PC-9 (cell line): ENCODE measurements at regions not wholly inside any gene's neighbourhood (a gene's known extent, or its start where the extent isn't known, plus 50 kb on each side); places are given as distances from the start of the nearest gene placed in this dataset.

Experiments used
- BruUV-seq: library from RNA; stranded (reverse); fragments of 400-500 nt; replicated peaks from 2 replicates; lab custom pipeline; 2021; lab: Mats Ljungman, UMichigan
- CTCF ChIA-PET: fragments of 300-600 bp; sonication (Branson Sonifier 250); formaldehyde crosslinking; loops from one replicate; lab custom pipeline; 2022; ENCODE audit warnings: antibody characterized with exemption; lab: Charles Lee
- POLR2A ChIA-PET: fragments of 300-600 bp; sonication (Branson Sonifier 250); formaldehyde crosslinking; loops from one replicate; lab custom pipeline; 2022; ENCODE audit warnings: antibody characterized with exemption; ENCODE audit not compliant: unreplicated experiment; lab: Charles Lee
- DNase-seq, 2 experiments: peaks; one replicate each; pipeline versions ENCODE4 v3.0.0 to v3.0.0-alpha.2; 2015 to 2022; ENCODE audit warnings: mixed read lengths in 1 of 2
- H2AFZ ChIP-seq: fragments of 200-600 bp; sonication (generic); 2 replicates; pipeline ENCODE4 v1.8.1; 2017; ENCODE audit warnings: antibody characterized with exemption
- H3F3A ChIP-seq: fragments of 200-600 bp; sonication (generic); 2 replicates; pipeline ENCODE4 v1.8.1; 2017; ENCODE audit warnings: antibody characterized with exemption, mild to moderate bottlenecking, low read depth; ENCODE audit not compliant: insufficient read depth
- H3K27ac ChIP-seq: fragments of 200-600 bp; sonication (generic); 2 replicates; pipeline ENCODE4 v1.6.1; 2016; ENCODE audit warnings: mixed run types
- H3K27me3 ChIP-seq: fragments of 200-600 bp; sonication (generic); 2 replicates; pipeline ENCODE4 v1.6.1; 2016; ENCODE audit warnings: low read depth, mixed run types; ENCODE audit not compliant: insufficient read depth
- H3K36me3 ChIP-seq: fragments of 200-600 bp; sonication (generic); 2 replicates; pipeline ENCODE4 v1.6.1; 2016; ENCODE audit warnings: low read depth, mixed run types
- H3K4me1 ChIP-seq: fragments of 200-600 bp; sonication (generic); replicated peaks from 2 replicates; pipeline ENCODE4 v1.6.1; 2016; ENCODE audit warnings: mixed run types; ENCODE audit not compliant: insufficient read depth
- H3K4me2 ChIP-seq: fragments of 200-600 bp; sonication (generic); 2 replicates; pipeline ENCODE4 v1.6.1; 2017; ENCODE audit warnings: mixed run types
- H3K4me3 ChIP-seq: fragments of 200-600 bp; sonication (generic); 2 replicates; pipeline ENCODE4 v1.6.1; 2016; ENCODE audit warnings: mixed run types
- H3K79me2 ChIP-seq: fragments of 200-600 bp; sonication (generic); 2 replicates; pipeline ENCODE4 v1.6.1; 2017; ENCODE audit warnings: low read depth, mixed run types
- H3K9me2 ChIP-seq: fragments of 200-600 bp; sonication (generic); 2 replicates; pipeline ENCODE4 v1.8.1; 2017; ENCODE audit warnings: mild to moderate bottlenecking; ENCODE audit not compliant: insufficient read depth
- H3K9me3 ChIP-seq: fragments of 200-600 bp; sonication (generic); 2 replicates; pipeline ENCODE4 v1.8.1; 2016; ENCODE audit warnings: low read depth; ENCODE audit not compliant: insufficient read depth
- H4K20me1 ChIP-seq: fragments of 200-600 bp; sonication (generic); 2 replicates; pipeline ENCODE4 v1.8.1; 2017; ENCODE audit not compliant: insufficient read depth
- EZH2 ChIP-seq: fragments of 200-600 bp; sonication (generic); IDR thresholded peaks from 2 replicates; pipeline ENCODE4 v1.8.0; 2017; ENCODE audit warnings: antibody characterized with exemption, low read depth
- intact Hi-C: fragments of 100-400 bp; cut with micrococcal nuclease; formaldehyde crosslinking; loops from one replicate; pipeline ENCODE4 v1.10.0; 2022; ENCODE audit not compliant: unreplicated experiment
- TF ChIP-seq, protein P1 (sequence below): fragments of 200-600 bp; sonication (generic); conservative IDR thresholded peaks from 2 replicates; pipeline ENCODE4 v1.6.1; 2017; ENCODE audit warnings: mixed run types, antibody characterized with exemption, mild to moderate bottlenecking, moderate library complexity

DNA sequence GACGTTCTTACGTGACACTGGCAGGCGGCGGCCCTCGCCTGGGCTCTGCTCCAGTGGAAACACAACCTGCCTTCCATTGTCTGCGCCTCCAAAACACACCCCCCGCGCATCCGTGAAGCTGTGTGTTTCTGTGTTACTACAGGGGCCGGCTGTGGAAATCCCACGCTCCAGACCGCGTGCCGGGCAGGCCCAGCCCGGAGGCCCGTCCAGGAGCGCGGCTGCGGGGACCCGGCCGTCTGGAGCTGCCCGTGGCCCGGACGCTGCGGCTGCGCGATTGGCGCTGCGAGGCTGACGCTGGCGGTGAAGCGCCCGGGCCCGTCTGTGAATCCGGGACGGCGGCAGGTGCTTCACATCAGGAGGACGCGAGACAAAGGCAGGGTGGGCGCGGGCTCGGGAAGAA, 670.3 kb upstream of the SALL3 start:
- TF ChIP-seq EZH2: no peak
- TF ChIP-seq, protein P1, sequence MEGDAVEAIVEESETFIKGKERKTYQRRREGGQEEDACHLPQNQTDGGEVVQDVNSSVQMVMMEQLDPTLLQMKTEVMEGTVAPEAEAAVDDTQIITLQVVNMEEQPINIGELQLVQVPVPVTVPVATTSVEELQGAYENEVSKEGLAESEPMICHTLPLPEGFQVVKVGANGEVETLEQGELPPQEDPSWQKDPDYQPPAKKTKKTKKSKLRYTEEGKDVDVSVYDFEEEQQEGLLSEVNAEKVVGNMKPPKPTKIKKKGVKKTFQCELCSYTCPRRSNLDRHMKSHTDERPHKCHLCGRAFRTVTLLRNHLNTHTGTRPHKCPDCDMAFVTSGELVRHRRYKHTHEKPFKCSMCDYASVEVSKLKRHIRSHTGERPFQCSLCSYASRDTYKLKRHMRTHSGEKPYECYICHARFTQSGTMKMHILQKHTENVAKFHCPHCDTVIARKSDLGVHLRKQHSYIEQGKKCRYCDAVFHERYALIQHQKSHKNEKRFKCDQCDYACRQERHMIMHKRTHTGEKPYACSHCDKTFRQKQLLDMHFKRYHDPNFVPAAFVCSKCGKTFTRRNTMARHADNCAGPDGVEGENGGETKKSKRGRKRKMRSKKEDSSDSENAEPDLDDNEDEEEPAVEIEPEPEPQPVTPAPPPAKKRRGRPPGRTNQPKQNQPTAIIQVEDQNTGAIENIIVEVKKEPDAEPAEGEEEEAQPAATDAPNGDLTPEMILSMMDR: no peak
- H3K9me2 ChIP-seq: no peaks in the 10 kb centered on the region
- peaks cover 80% of the 10 kb centered on the region for H3K27me3 ChIP-seq
- no peak overlapping the region for H3K4me3 ChIP-seq
- H3F3A ChIP-seq: no peaks in the 10 kb centered on the region
- no peaks in the 10 kb centered on the region for H3K36me3 ChIP-seq
- no peak for DNase-seq
- ChIA-PET CTCF (no interaction called here), POLR2A (no interaction called here)
- no peaks in the 10 kb centered on the region for H4K20me1 ChIP-seq
- no peak overlapping the region for H2AFZ ChIP-seq
- no peaks in the 10 kb centered on the region for H3K9me3 ChIP-seq
- BruUV-seq: no TSS peak
- no peak overlapping the region for H3K4me2 ChIP-seq
- no peaks in the 10 kb centered on the region for H3K79me2 ChIP-seq
- intact Hi-C loops: no loop called here
- no peaks in the 10 kb centered on the region for H3K4me1 ChIP-seq
- H3K27ac ChIP-seq: no peak overlapping the region

DNA sequence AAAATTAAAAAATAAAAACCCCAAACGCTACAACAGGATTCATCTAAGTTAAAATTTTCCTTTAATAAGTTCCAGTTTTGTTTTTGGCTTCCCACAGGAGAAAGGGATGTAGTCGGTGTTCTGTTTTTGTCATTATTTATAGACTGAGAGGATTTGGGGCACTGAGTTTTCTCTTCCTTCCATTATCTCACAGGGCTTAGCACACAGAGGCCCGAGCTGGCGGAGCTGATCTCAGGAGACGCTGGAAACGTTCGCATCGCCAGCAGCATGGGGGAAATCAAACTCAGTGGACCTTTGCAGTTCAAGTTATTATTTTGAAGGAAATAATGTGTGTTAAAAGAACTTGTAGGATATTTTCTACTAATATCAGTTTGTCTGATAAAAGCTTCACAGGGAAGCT, 669.7 kb upstream of the SALL3 start:
- ChIA-PET CTCF (no interaction called here), POLR2A (no interaction called here)
- Histone ChIP-seq H3K4me2 (no peak overlapping the region), H3K4me1 (no peaks in the 10 kb centered on the region), H3F3A (no peaks in the 10 kb centered on the region), H3K9me3 (no peaks in the 10 kb centered on the region), H3K9me2 (no peaks in the 10 kb centered on the region), H2AFZ (no peak overlapping the region), H3K27ac (no peak overlapping the region), H3K4me3 (no peak overlapping the region), H3K36me3 (no peaks in the 10 kb centered on the region), H3K27me3 (peaks cover 80% of the 10 kb centered on the region), H3K79me2 (no peaks in the 10 kb centered on the region), H4K20me1 (no peaks in the 10 kb centered on the region)
- intact Hi-C loops: no loop called here
- TF ChIP-seq, protein P1: no peak
- no peak for TF ChIP-seq EZH2
- DNase-seq: no peak
- BruUV-seq: no TSS peak

DNA sequence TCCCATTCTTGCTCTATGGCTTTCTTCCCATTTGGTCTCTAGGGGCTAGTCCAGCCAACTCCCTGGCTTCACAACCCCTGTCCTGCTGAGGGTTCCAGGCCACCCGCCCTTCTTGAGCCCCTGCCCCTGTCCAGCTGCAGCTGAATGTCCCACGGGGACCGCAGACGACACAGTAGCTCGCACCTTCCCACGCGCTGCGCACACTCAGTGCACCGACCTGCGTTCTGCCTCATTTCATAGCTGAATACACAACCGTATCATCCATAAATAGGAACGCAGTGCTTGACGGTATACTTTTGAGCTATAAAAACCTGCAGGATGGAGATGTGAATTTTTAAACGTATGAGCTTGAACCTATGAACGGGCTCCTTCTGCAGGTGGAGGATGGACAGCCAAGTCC, 660.4 kb upstream of the SALL3 start:
- no peaks in the 10 kb centered on the region for H3K36me3 ChIP-seq
- H3K4me3 ChIP-seq: no peak overlapping the region
- no peak for TF ChIP-seq EZH2
- TF ChIP-seq, protein P1: no peak
- H3F3A ChIP-seq: no peaks in the 10 kb centered on the region
- no peaks in the 10 kb centered on the region for H3K4me1 ChIP-seq
- no peaks in the 10 kb centered on the region for H3K9me2 ChIP-seq
- no peak overlapping the region for H3K27ac ChIP-seq
- no TSS peak for BruUV-seq
- H3K27me3 ChIP-seq: peaks cover 91% of the 10 kb centered on the region
- no peaks in the 10 kb centered on the region for H3K79me2 ChIP-seq
- no peaks in the 10 kb centered on the region for H4K20me1 ChIP-seq
- no peak overlapping the region for H2AFZ ChIP-seq
- no peak for DNase-seq
- H3K9me3 ChIP-seq: no peaks in the 10 kb centered on the region
- ChIA-PET POLR2A (no interaction called here), CTCF (no interaction called here)
- intact Hi-C loops: no loop called here
- no peak overlapping the region for H3K4me2 ChIP-seq
